H1 (cell line): ENCODE measurements at regions not wholly inside any gene's neighbourhood (a gene's known extent, or its start where the extent isn't known, plus 50 kb on each side); places are given as distances from the start of the nearest gene placed in this dataset.

Source experiments
- CTCF ChIA-PET: fragments of 300-600 bp; sonication (Branson Sonifier 250); formaldehyde crosslinking; loops from one replicate; lab custom pipeline; 2021; ENCODE audit not compliant: partially characterized antibody; lab: Charles Lee
- POLR2A ChIA-PET: fragments of 300-600 bp; sonication (Branson Sonifier 250); formaldehyde crosslinking; loops from one replicate; lab custom pipeline; 2021; ENCODE audit warnings: inconsistent platforms; ENCODE audit not compliant: partially characterized antibody; lab: Charles Lee
- DNase-seq, 2 experiments: peaks; one replicate each; pipeline versions ENCODE4 v3.0.0 to v3.0.0-alpha.2; 2010 to 2022; ENCODE audit warnings: low spot score in 2 of 2, low read depth in 1 of 2, mixed read lengths in 1 of 2
- FAIRE-seq: peaks from 2 replicates; lab custom pipeline; 2011; peaks lifted over from hg19 to GRCh38; lab: Jason Lieb, UNC
- H2AFZ ChIP-seq: 2 replicates; pipeline ENCODE4 v1.8.1; 2012; ENCODE audit warnings: low read length, inconsistent platforms
- H2AK5ac ChIP-seq: 2 replicates; pipeline ENCODE4 v1.6.1; 2013; ENCODE audit warnings: low read depth, low read length
- H2BK120ac ChIP-seq: replicated peaks from 2 replicates; pipeline ENCODE3; 2013; ENCODE audit warnings: low read depth, low read length, inconsistent platforms
- H2BK12ac ChIP-seq: 2 replicates; pipeline ENCODE4 v1.6.1; 2013; ENCODE audit warnings: low read depth, low read length
- H2BK15ac ChIP-seq: 2 replicates; pipeline ENCODE4 v1.6.1; 2013; ENCODE audit warnings: low read length
- H2BK20ac ChIP-seq: 2 replicates; pipeline ENCODE4 v1.6.1; 2013; ENCODE audit warnings: low read length
- H2BK5ac ChIP-seq: 2 replicates; pipeline ENCODE4 v1.6.1; 2013; ENCODE audit warnings: low read depth, low read length
- H3K14ac ChIP-seq: 2 replicates; pipeline ENCODE4 v1.6.1; 2013; ENCODE audit warnings: inconsistent platforms; ENCODE audit not compliant: insufficient read length
- H3K18ac ChIP-seq: 2 replicates; pipeline ENCODE4 v1.6.1; 2013; ENCODE audit warnings: low read length; ENCODE audit errors: extremely low read depth
- H3K23ac ChIP-seq: 2 replicates; pipeline ENCODE4 v1.6.1; 2013; ENCODE audit warnings: inconsistent platforms; ENCODE audit not compliant: insufficient read length
- H3K23me2 ChIP-seq: 2 replicates; pipeline ENCODE4 v1.6.1; 2013; ENCODE audit warnings: low read depth, low read length
- H3K27ac ChIP-seq: 2 replicates; pipeline ENCODE4 v1.6.1; 2011; ENCODE audit warnings: low read depth, low read length, inconsistent platforms
- H3K27me3 ChIP-seq, 4 experiments: replicated peaks in 1 of 4; 1 replicate in 1 of 4; 2 replicates in 3 of 4; pipeline versions ENCODE4 v1.6.1 to v1.8.1; 2011 to 2013; ENCODE audit warnings: low read length in 3 of 4, mild to moderate bottlenecking in 3 of 4, inconsistent platforms in 2 of 4, mixed read lengths in 2 of 4, moderate library complexity in 1 of 4; ENCODE audit not compliant: control insufficient read depth in 3 of 4, insufficient read depth in 3 of 4; ENCODE audit errors: extremely low read depth in 1 of 4
- H3K36me3 ChIP-seq, 4 experiments: 2 replicates each; pipeline versions ENCODE4 v1.6.1 to v1.8.1; 2011 to 2013; ENCODE audit warnings: mild to moderate bottlenecking in 4 of 4, low read length in 3 of 4, moderate library complexity in 2 of 4, control low read depth in 1 of 4, inconsistent platforms in 1 of 4; ENCODE audit not compliant: insufficient read depth in 4 of 4, control insufficient read depth in 2 of 4
- H3K4ac ChIP-seq: replicated peaks from 2 replicates; pipeline ENCODE3; 2013; ENCODE audit warnings: low read length, low read depth, mixed read lengths, inconsistent platforms; ENCODE audit not compliant: insufficient read length
- H3K4me1 ChIP-seq, 4 experiments: replicated peaks in 1 of 4; 1 replicate in 1 of 4; 2 replicates in 3 of 4; pipeline versions ENCODE4 v1.6.1 to v1.8.1; 2011 to 2013; ENCODE audit warnings: low read length in 3 of 4, inconsistent platforms in 2 of 4, mixed read lengths in 1 of 4; ENCODE audit not compliant: insufficient read depth in 4 of 4, control insufficient read depth in 3 of 4
- H3K4me2 ChIP-seq, 2 experiments: 2 replicates each; pipeline versions ENCODE4 v1.6.1 to v1.8.1; 2011 to 2013; ENCODE audit warnings: low read depth in 2 of 2, low read length in 2 of 2, control low read depth in 1 of 2, inconsistent platforms in 1 of 2, mild to moderate bottlenecking in 1 of 2; ENCODE audit not compliant: insufficient read depth in 1 of 2
- H3K4me3 ChIP-seq, 4 experiments: fragments of 200-600, 300-600 bp in 1 of 4; sonication (generic), shearing (Covaris generic), sonication (Bioruptor Twin) in 1 of 4; 2 replicates each; pipeline versions ENCODE4 v1.5.1 to v1.8.1; 2011 to 2016; ENCODE audit warnings: low read length in 4 of 4, low read depth in 3 of 4, control low read depth in 2 of 4, inconsistent platforms in 2 of 4, mild to moderate bottlenecking in 2 of 4, mixed read lengths in 1 of 4, moderate library complexity in 1 of 4; ENCODE audit not compliant: insufficient read depth in 2 of 4; ENCODE audit errors: extremely low read depth in 1 of 4
- H3K56ac ChIP-seq: replicated peaks from 2 replicates; pipeline ENCODE3; 2013; ENCODE audit warnings: low read depth, mild to moderate bottlenecking, mixed read lengths, low read length, inconsistent platforms; ENCODE audit not compliant: insufficient read length
- H3K79me1 ChIP-seq: 2 replicates; pipeline ENCODE4 v1.6.1; 2013; ENCODE audit warnings: low read depth, low read length, control low read depth
- H3K79me2 ChIP-seq, 2 experiments: 2 replicates each; pipeline versions ENCODE4 v1.6.1 to v1.8.1; 2012 to 2013; ENCODE audit warnings: low read length in 2 of 2, mild to moderate bottlenecking in 2 of 2, inconsistent platforms in 1 of 2; ENCODE audit not compliant: insufficient read depth in 2 of 2, control insufficient read depth in 1 of 2
- H3K9ac ChIP-seq, 4 experiments: replicated peaks in 1 of 4; 1 replicate in 1 of 4; 2 replicates in 3 of 4; pipeline versions ENCODE4 v1.6.1 to v1.8.1; 2011 to 2013; ENCODE audit warnings: low read depth in 3 of 4, low read length in 3 of 4, control low read depth in 2 of 4, mild to moderate bottlenecking in 2 of 4, moderate library complexity in 2 of 4, inconsistent platforms in 1 of 4; ENCODE audit errors: extremely low read depth in 1 of 4
- H3K9me3 ChIP-seq, 2 experiments: 2 replicates each; pipeline versions ENCODE4 v1.6.1 to v1.8.1; 2012 to 2013; ENCODE audit warnings: mild to moderate bottlenecking in 2 of 2, moderate library complexity in 2 of 2, control low read depth in 1 of 2, inconsistent platforms in 1 of 2, low read depth in 1 of 2, low read length in 1 of 2, mixed read lengths in 1 of 2; ENCODE audit not compliant: insufficient read depth in 2 of 2
- H4K20me1 ChIP-seq, 2 experiments: replicated peaks in 1 of 2; 2 replicates each; pipeline versions ENCODE3 to v1.8.1; 2011 to 2013; ENCODE audit warnings: inconsistent platforms in 2 of 2, low read length in 2 of 2, mild to moderate bottlenecking in 1 of 2; ENCODE audit not compliant: insufficient read depth in 2 of 2, control insufficient read depth in 1 of 2
- H4K5ac ChIP-seq: 2 replicates; pipeline ENCODE4 v1.6.1; 2013; ENCODE audit warnings: low read length, low read depth, mixed read lengths, inconsistent platforms; ENCODE audit not compliant: insufficient read length
- H4K8ac ChIP-seq: 2 replicates; pipeline ENCODE4 v1.8.0; 2013; ENCODE audit warnings: mild to moderate bottlenecking, moderate library complexity, low read length, inconsistent platforms; ENCODE audit not compliant: insufficient read depth; ENCODE audit errors: extremely low read depth
- H4K91ac ChIP-seq: replicated peaks from 2 replicates; pipeline ENCODE3; 2013; ENCODE audit warnings: low read length, mixed read lengths, inconsistent platforms; ENCODE audit not compliant: insufficient read length
- BCL11A ChIP-seq, 2 experiments: IDR thresholded peaks; one replicate each; pipeline ENCODE4 v1.6.1; 2011; ENCODE audit warnings: low read depth in 2 of 2, low read length in 2 of 2, mild to moderate bottlenecking in 2 of 2
- CBX5 ChIP-seq: fragments of 300-800, 300-1000 bp; sonication (generic); IDR thresholded peaks from 2 replicates; pipeline ENCODE4 v1.7.1; 2016; ENCODE audit warnings: antibody characterized with exemption, low read length, low read depth
- CHD2 ChIP-seq: IDR thresholded peaks from 2 replicates; pipeline ENCODE4 v1.6.1; 2012; ENCODE audit warnings: low read length, improper control_type of control experiment
- CREB1 ChIP-seq: IDR thresholded peaks from 2 replicates; pipeline ENCODE4 v1.6.1; 2012; ENCODE audit warnings: inconsistent platforms
- EZH2 ChIP-seq: fragments of 200-600 bp; sonication (generic); IDR thresholded peaks from 2 replicates; pipeline ENCODE4 v1.7.1; 2012; ENCODE audit warnings: low read depth, mild to moderate bottlenecking, moderate library complexity, low read length, inconsistent platforms; ENCODE audit not compliant: severe bottlenecking
- GABPA ChIP-seq: IDR thresholded peaks from 2 replicates; pipeline ENCODE4 v1.6.1; 2011; ENCODE audit warnings: mild to moderate bottlenecking, low read length, moderate library complexity, borderline replicate concordance; ENCODE audit not compliant: insufficient read depth
- KDM1A ChIP-seq: fragments of 200-600, 300-600 bp; sonication (generic); IDR thresholded peaks from 2 replicates; pipeline ENCODE4 v1.7.1; 2016; ENCODE audit warnings: mild to moderate bottlenecking, low read length, borderline replicate concordance
- POLR2A ChIP-seq, 2 experiments: IDR thresholded peaks; 1 replicate in 1 of 2; 2 replicates in 1 of 2; pipeline ENCODE4 v1.6.1; 2011; ENCODE audit warnings: low read depth in 2 of 2, low read length in 2 of 2, mild to moderate bottlenecking in 2 of 2; ENCODE audit errors: control extremely low read depth in 1 of 2
- POLR2AphosphoS5 ChIP-seq: IDR thresholded peaks from 2 replicates; pipeline ENCODE4 v1.6.1; 2011; ENCODE audit warnings: low read depth, low read length
- POU5F1 ChIP-seq: IDR thresholded peaks from 2 replicates; pipeline ENCODE4 v1.6.1; 2011; ENCODE audit warnings: low read depth, mild to moderate bottlenecking, low read length, moderate library complexity
- SIN3A ChIP-seq, 2 experiments: IDR thresholded peaks in 1 of 2; conservative IDR thresholded peaks in 1 of 2; 2 replicates each; pipeline ENCODE4 v1.6.1; 2011 to 2012; ENCODE audit warnings: low read length in 2 of 2, improper control_type of control experiment in 1 of 2, low read depth in 1 of 2, mild to moderate bottlenecking in 1 of 2
- SIRT6 ChIP-seq: IDR thresholded peaks from one replicate; pipeline ENCODE4 v1.7.1; 2012; ENCODE audit warnings: low read length, inconsistent platforms
- SP1 ChIP-seq: IDR thresholded peaks from 2 replicates; pipeline ENCODE4 v1.6.1; 2011; ENCODE audit warnings: low read depth, low read length
- SP2 ChIP-seq: IDR thresholded peaks from 2 replicates; pipeline ENCODE4 v1.6.1; 2012; ENCODE audit warnings: mild to moderate bottlenecking, low read length, inconsistent platforms
- YY1 ChIP-seq: IDR thresholded peaks from 2 replicates; pipeline ENCODE4 v1.6.1; 2011; ENCODE audit warnings: low read depth, mild to moderate bottlenecking, low read length
- WGBS, 2 experiments: shearing (Covaris generic) in 1 of 2; methylation state at CpG; one replicate each; pipeline versions ENCODE4 v1.1.6 to v1.1.7; 2013 to 2015; ENCODE audit warnings: low lambda C conversion rate in 2 of 2, mixed read lengths in 2 of 2, inconsistent platforms in 1 of 2, low coverage in 1 of 2, missing lambda C conversion rate in 1 of 2; ENCODE audit not compliant: insufficient replicate concordance in 2 of 2, insufficient coverage in 1 of 2, insufficient read length in 1 of 2; ENCODE audit errors: extremely low coverage in 1 of 2, missing lambda C conversion rate in 1 of 2; 5-methylcytosine and 5-hydroxymethylcytosine counted together
- TF ChIP-seq, protein P1 (sequence below): IDR thresholded peaks from 2 replicates; pipeline ENCODE4 v1.6.1; 2012; ENCODE audit warnings: inconsistent platforms

DNA sequence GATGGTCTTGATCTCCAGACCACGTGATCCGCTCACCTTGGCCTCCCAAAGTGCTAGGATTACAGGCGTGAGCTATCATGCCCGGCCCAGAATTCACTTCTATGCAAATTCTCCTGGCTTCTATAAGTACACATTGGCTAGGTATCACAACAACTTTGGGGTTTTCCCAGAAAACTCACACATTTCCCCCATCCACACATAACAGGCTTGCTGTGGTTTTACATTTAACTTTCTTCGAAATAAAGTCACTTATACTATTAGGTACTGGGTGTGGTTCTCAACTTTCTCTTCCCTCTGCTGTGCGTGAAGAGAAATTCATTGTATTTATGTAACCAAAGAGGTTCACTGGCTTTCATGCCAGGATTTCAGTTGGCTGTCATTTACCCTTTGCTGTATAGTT lies 439.4 kb upstream of the CWC22 start:
- Histone ChIP-seq H3K23ac (no peak overlapping the region), H3K4me3 (no peak overlapping the region), H4K8ac (no peak overlapping the region), H4K5ac (no peak overlapping the region), H2AK5ac (no peak overlapping the region), H3K18ac (no peak overlapping the region), H3K27ac (no peak overlapping the region), H4K20me1 (no peaks in the 10 kb centered on the region), H3K23me2 (no peaks in the 10 kb centered on the region), H2AFZ (no peak overlapping the region), H2BK120ac (no peak overlapping the region), H3K9ac (no peak overlapping the region), H3K27me3 (no peaks in the 10 kb centered on the region), H2BK20ac (no peak overlapping the region), H3K14ac (no peak overlapping the region), H2BK15ac (no peak overlapping the region), H3K4me1 (no peaks in the 10 kb centered on the region), H2BK5ac (no peak overlapping the region), H3K36me3 (no peaks in the 10 kb centered on the region), H3K4ac (no peak overlapping the region), H3K9me3 (no peaks in the 10 kb centered on the region), H3K4me2 (no peak overlapping the region), H3K79me2 (no peaks in the 10 kb centered on the region), H3K56ac (no peak overlapping the region), H2BK12ac (no peak overlapping the region), H4K91ac (no peak overlapping the region), H3K79me1 (no peaks in the 10 kb centered on the region)
- ChIA-PET POLR2A (no interaction called here), CTCF (interaction anchor here (0.9 to 1.6 kb wide), 3 partner anchors 23 to 87 kb away, joined by 3 to 4 read pairs (median 4); no protein-coding TSS in a partner anchor)
- WGBS, 2 experiments = 91% methylated on average over 6 of the region's 6 CpGs; no CpG with 5 or more reads in 1 of the 2 experiments
- no peak for FAIRE-seq
- no peak for DNase-seq
- TF ChIP-seq EZH2 (no peak), POU5F1 (no peak), SIN3A (conservative IDR thresholded peaks at IDR 0.05 in 1 of 2, IDR thresholded peaks at IDR 0.05 in 1 of 2; ENCODE audit: low read depth in 1 of 2, low read length in 2 of 2) (no peak), CHD2 (no peak), SP2 (no peak), CBX5 (no peak), KDM1A (no peak), SP1 (no peak), POLR2A (IDR thresholded peaks at IDR 0.05; ENCODE audit: control extremely low read depth in 1 of 2, low read depth in 2 of 2, low read length in 2 of 2) (no peak), SIRT6 (no peak), GABPA (no peak), YY1 (no peak), CREB1 (no peak), BCL11A (IDR thresholded peaks at IDR 0.05; ENCODE audit: low read depth in 2 of 2, low read length in 2 of 2) (no peak), POLR2AphosphoS5 (no peak)
- TF ChIP-seq, protein P1, sequence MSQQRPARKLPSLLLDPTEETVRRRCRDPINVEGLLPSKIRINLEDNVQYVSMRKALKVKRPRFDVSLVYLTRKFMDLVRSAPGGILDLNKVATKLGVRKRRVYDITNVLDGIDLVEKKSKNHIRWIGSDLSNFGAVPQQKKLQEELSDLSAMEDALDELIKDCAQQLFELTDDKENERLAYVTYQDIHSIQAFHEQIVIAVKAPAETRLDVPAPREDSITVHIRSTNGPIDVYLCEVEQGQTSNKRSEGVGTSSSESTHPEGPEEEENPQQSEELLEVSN = no peak
